HG02852 (cell line): ENCODE measurements at regions not wholly inside any gene's neighbourhood (a gene's known extent, or its start where the extent isn't known, plus 50 kb on each side); places are given as distances from the start of the nearest gene placed in this dataset.
"Not testable (repeated sequence)": the region's sequence is repeated elsewhere in the genome, so short reads cannot be mapped to it uniquely, and the experiment has no call there.

ENCODE experiments used
- ATAC-seq: cut with Tn5 transposase; IDR thresholded peaks from one replicate; pipeline ENCODE4 v1.9.1; 2021; ENCODE audit warnings: mild to moderate bottlenecking, moderate library complexity; ENCODE audit not compliant: unreplicated experiment

DNA sequence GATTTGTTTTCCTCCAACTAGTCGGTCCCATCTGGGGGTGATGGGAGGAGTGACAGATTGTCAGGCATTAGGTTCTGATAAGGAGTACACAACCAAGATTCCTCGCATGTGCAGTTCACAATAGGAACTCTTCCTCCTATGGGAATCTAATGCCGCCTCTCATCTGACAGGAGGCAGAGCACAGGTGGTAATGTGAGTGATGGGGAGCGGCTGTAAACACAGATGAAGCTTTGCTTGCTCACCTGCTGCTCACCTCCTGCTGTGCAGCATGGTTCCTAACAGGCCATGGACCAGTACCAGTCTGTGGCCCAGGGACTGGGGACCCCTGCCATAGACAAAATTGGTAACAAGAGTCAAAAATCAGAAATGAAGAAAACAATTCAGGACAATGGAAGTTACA, 173.3 kb upstream of the HMHB1 start:
- no peak for ATAC-seq

DNA sequence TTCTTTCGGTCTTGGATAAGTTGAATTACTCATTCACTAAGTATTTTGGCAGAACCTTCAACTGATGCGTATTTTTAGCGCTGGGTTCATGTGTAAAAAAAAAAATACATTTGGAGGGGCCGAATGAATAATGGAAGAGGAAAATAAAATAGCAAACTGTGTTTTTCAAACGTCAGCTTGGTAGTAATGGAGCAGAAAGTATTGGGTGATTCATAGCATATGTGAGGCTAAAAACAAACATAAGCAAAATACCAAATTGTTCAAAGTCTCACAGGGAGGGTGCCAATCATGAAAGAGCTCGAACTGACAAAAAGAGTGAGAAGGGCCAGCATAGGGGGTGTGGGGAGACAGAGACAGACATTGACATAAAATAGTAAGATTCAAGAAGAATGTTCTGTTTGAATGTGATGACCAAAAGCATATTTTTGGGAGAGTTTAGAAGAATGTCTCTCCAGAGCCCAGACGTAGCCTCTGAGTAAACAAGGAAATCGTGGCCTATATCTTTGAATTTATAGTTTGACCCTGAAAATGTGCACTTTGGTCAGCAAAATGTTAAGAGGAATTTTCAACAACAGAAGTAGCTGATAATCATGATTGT, 174.9 kb upstream of the HMHB1 start:
- ATAC-seq, result no peak

DNA sequence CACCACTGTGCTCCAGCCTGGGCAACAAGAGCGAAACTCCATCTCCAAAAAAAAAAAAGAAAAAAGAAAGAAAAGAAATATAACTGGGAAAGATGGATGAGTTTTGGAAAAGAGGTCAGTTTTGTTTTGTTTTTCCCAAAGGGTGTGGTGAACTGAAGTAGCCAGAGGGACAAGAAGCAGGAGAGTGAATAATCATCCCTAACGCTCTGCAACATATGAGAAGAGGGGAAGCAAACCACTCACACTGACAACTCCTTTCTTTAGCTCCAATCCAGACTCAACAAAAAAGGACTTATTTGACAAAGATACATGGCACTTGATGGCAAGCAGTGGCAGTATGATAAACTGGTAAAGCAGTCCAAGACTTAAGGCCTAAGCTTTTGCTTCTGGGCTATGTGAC, 176.1 kb upstream of the HMHB1 start:
- no peak for ATAC-seq

DNA sequence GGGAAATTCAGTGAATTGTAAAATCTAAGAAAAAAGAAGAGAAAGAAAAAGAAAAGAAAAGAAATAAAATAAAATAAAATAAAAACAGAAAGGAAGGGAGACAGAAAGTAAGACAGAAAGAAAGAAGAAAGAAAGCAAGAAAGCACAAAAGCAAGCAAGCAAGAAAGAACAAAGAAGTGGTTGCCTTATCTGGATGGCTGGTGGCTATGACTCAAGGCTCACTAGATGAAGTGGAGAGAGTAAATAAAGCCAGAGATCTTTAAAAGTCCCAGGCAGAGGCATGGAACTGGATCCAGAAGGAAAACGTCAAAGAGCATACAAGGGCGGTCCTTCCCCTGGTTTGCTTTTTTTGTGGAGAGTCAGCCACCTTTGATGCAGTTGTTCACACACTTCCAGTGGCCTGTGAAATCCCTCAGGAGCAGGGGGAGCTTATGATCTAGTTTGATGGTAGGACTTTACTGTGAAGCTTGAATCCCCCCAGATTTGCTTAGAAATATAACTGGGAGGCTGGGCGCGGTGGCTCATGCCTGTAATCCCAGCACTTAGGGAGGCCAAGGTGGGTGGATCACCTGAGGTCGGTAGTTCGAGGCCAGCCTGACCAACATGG, 176.7 kb upstream of the HMHB1 start:
- no peak for ATAC-seq

DNA sequence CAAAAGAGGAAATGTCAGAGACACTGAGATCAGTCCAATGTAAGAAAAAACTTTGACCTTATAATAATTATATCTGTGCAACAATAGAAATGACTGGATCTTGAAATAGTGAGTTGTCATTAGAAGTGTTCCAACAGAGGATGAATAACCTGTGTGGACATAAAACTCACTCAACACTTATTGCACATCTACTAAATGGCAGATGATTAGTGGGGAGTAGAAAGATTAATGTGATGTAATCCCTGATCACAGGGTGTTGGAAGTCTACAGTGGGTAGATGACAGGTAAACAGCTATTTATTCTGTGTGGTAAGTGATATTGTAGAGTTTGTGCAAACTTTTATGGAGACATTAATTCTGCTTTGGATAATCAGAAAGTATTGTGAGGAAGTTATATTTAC, 177.3 kb upstream of the HMHB1 start:
- ATAC-seq, result no peak

DNA sequence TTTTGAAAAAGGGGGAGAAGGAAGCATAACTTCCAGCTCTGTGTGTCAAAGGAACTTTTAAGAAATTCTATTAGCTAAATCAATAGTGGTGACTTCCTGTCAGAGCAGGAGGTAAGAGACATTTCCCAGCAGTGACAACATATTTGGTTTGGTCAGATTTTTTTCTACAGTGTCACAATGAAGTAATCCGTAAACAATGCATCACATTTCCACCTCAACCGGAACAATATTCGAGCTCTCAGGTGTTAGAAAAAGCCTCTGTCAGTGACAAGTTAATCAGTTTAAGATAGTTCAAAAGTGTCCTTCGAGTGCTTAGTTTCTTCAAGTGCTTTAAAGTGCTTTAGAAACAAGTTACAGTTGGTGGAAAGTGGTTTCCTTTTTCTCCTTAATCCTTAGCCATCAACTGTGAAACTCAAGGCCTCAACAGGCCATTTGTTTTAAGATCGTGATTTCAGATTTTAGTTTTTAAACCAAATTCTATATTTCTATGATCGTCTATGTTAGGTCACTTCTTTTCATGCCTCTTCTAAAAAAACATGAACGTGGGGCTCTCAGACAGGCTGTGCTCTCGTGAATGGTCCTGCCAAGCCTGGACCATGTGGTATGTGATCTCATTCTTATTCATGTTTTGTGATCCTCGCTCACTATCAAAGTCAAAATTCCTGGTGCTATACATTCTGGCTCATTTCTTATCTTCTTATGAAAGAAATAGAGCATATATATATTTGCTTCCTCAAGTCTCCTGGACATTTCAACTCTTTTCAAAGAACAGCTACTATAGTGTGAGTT, 181.9 kb upstream of the HMHB1 start:
- no peak for ATAC-seq

DNA sequence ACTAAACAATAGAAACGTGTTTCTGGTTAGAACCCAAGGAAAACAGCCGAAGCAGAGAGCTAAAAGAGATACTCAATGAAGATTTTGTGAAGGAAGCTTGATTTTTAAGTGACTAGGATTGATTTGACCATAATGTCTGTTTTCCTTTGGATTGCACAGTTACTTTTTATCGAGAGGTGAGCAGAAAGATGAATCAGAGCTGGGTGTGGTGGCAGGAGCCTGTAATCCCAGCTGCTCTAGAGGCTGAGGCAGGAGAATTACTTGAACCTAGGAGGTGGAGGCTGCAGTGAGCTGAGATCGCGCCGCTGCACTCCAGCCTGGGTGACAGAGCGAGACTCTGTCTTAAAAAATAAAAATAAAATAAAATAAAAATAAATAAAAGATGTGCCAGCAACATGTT, 186.9 kb upstream of the HMHB1 start:
- ATAC-seq, result not testable (repeated sequence)

DNA sequence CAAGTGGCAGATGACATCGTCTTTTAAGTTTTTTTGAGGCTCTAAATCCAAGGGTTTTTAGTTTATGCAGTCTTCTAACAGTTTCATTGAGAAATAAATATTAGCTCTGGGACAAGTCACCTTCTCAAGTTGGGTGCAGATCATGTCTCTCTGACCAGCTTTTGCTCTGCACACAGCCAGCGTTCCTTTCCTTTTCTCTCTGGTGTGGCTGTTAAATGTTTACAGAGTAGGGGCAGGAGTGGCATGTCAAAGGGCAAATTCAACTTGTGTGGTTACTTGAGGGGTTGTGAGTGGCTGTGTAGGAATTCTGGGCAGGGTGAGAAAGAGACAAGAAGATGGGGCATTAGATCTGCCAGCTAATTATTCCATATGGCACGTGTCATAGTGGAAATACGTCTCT, 187.5 kb upstream of the HMHB1 start:
- ATAC-seq, result no peak

DNA sequence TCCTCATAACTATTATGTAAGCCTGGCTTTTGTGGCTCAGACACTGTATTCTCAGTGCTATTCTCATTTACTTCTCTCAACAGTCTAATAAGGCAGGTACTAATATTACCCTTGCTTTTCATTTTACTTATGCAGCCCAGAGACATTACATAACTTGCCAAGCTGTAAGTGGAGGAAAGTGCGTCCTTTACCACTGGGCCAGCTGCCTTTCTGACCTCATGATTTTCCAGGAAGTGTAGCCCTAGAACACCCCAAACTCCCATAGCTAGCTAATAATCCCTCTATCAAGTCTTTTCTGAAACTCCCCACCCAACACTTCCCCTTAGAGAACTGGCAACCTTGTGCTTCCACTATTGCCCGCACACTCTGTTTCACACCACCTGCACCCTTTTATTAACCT, 192.9 kb upstream of the HMHB1 start:
- no peak for ATAC-seq

DNA sequence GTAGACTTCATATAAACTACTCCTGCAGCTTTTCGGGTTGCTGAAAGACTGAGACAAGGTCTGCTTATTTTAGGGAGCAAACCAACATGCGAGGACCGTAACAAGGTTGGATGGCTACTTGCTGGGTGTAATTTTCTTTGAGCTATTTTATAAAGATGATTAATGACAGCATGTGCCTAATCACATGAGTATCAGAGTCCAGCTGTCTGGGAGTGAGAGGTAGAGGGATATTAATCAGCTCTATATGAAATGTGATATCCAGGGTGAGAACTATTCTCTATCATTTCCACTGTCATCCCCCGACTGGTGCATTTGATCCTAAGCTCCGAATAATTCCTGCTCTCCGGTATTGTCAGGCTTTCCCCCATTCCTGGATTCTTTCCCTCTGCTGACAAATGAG, 193.8 kb upstream of the HMHB1 start:
- no peak for ATAC-seq

DNA sequence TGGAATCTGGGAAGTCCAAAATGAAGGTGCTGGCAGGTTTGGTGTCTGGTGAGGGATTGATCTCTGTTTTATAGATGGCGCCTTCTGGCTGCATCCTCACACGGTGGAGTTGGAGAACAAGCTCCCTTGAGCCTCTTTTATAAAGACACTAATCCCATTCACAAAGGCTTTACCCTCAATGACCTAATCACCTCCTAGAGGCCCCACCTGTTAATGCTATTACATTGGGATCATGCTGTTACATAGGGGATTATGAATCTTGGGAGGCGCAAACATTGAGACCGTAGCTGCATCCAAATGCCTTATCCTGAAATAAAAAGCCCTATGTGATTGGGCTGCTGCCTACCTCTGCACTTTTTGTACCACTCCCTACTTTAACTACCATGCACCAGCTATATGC, 197.1 kb upstream of the HMHB1 start:
- no peak for ATAC-seq

DNA sequence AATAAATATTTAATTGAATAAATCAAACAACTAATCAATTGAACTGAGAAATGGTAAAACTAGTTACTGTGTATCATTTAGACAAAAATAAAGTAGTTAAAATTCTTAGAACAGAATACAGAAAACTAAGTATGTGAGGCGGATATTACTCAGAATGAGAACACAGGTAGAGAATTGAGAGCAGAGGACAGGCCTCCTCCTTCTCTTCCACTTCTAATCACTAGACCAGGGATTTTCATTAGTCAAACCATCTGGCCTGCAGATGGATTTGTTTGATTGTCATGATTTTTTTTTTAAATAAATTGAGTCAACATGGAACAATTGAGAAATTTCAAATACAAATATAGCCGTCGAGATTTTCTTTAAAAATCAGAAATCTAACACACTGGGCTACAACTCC, 198.6 kb upstream of the HMHB1 start:
- peak; percentile 93 for ATAC-seq

DNA sequence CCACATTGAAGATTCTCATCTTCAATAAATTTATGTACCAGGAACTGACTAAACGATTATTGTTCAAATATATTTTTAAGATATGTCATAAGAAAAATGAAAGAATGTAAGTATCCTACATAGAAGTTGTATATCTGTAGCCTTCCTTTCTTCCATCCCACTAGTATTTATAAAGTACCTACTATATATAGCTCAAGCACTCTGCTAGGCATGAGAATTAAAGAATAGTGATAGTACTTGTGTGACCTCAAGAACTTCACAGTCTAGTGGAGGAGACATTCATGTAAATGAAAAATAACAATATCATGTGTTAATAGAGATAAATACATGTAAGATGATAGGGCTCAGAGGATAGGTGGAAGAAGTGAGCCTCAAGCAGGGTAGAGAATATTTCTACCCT, 201.0 kb upstream of the HMHB1 start:
- ATAC-seq, result no peak

DNA sequence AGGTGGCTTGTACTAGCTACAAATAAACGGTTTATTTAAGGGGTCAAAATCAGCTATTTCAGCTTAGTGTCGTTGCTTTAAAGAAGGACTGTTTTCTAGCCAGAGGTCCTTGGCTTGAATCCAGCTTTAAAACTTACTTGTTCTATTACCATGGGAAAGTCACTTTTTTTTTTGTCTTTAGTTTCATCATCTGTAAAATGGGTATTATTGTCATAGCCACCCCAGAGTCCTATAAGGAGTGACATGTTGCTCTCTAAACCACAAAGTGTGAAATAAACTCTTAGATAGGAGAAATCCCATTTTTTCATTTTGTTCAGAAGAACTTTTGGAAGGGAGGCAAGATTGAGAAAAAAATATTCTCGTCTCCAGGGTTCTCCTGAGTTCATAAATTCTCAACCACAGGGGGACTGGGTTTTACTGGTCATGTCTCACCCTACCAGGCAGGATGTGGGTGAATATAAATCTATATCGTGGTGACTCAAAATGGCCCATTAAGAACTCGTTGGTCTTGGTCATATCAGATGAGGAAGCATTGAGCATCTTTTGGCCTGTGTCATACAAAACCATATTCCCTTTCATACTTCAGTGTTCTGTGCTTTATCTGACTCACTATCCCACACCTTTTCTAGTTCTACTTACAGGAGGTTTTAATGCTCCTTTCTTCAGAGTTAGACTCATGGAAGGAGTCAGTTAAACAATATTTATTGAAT, 202.7 kb upstream of the NR3C1 start:
- peak; percentile 90 for ATAC-seq

DNA sequence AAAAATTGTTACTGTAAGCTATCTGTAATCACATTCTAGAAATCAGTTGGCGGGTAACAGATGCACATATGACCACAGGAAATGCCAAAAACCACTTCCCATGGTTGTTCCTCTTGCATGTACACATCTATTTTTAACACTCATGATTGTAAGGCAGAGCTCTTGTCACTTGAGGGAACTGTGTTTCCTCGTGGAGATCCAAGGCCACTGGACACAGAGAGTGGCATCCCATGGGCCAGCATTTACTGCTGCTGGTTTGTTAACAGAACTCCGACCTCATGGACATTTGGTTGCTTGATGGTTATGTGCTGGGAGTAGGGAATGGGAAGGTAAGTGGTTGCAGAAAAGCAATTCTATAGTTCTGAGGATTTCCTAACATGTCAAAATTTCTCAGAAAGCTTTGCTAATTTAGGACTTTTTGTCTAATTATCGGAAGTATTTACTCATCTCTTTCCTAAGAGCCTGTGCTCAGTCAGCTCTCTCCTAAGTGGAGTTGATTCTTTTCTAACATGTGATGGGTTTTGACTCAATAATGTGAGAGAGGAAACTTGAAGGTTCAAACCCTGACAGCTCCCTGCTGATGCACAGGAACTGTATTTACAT, 202.0 kb upstream of the NR3C1 start:
- ATAC-seq, result peak; percentile 38

DNA sequence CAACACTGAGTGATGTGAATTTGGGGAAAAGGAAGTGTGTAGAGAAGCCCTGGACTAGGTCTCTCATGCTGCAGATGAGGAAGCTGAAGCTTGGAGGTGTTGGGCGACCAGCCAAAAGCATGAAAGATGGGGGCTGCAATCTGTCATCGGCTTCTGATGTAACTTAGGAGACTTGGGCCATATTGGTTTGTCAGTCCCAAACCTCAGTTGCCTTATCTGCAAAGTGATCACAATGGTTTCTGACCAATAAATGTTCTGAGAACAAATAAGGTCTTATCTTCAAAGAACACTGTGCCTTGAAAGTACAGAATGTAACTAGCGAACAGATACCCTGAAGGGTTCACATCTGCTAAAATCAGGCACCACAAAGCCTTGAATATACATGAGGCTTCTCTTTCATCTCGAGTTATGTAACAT, 198.4 kb upstream of the NR3C1 start:
- no peak for ATAC-seq

DNA sequence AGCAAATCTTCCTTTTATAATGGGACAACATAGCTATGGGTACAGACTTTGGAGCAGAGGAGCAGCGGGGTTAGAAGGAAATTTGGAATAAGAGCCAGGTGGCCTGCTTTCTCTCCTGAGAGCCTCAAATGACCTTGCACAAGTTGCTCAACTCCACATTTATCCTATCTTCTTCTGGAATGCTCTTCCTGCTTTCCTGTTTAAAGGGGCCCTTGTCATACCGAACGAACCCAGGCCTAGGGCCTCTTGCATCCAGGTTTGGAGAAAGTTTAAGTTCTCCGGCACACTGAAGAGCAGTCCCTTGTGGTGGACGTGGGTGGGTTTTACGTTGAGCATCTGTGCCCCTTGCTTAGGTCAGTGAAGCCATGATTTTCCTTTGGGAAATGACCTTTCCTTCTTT, 197.9 kb upstream of the NR3C1 start:
- ATAC-seq, result no peak

DNA sequence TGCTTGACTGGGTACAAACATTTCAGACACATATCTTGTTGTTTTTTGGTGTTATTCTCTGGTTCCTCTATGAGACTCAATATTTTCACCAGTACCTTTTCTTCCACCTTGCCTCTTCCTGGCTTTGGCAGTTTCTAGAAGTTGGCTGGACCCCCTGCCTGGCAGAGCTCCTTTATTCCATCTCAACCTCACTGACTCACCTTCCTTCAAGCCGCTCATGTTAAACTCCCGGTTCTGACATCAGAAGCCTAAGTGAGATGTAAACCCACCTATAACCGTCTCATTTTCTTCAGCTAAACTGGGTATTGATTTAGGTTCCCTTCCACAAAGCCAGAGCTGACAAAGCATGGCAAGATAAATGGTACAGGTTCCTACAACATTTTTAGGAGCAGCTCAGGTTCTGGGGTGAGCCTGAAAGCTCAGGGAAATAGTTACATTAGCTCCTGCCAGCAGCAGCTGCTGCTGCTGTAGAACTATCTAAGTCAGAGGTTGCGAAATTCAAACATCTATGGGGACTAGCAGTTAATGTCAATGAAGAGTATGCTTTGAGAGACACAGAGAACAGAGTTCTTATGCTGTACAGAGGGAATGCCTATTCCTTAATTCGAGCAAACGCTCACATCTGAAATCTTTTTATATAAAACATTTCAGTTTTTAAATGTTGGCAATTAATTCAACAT, 197.1 kb upstream of the NR3C1 start:
- no peak for ATAC-seq

DNA sequence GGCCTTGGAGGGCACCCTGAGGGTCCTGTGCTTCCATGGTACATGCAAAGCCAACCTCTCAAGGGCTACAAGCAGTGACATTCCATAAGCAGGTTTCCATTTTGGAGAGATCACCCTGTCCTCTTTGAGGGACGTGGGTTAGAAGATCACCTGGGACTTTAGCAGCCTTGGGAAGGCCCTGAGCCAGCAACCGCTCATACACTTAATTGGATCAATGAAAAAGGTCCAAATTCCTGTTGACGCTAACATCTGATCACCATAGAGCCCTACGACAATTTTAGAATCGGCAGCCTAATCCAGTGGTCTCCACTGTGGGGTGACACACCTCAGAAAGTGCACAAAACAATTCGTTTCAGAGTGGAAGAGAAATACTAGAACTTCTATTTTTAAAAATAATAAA, 196.0 kb upstream of the NR3C1 start:
- no peak for ATAC-seq

DNA sequence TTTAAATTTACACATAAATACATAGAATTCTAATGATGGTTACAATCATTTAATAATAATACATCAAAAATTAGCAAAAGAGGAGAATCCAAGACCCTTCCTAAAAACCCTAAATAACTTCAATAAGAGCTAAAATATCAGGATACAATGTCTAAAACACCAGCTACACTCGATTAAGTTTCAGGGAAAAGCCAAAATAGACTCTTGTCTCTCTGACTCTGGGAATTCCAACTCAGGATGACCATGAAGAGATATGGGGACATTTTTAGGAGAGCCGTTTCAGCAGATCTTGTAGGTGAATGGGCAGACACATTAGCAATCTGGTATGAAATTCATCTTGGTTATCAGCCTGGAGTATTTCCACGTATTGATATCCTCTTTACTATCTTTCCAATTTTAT, 193.3 kb upstream of the NR3C1 start:
- ATAC-seq, result no peak
